NCI-H146 treated with DMSO at 0.1 percent for 48 hours (cell line): ENCODE measurements at regions not wholly inside any gene's neighbourhood (a gene's known extent, or its start where the extent isn't known, plus 50 kb on each side); places are given as distances from the start of the nearest gene placed in this dataset.
"Not testable (repeated sequence)": the region's sequence is repeated elsewhere in the genome, so short reads cannot be mapped to it uniquely, and the experiment has no call there.

Experiments
- DNase-seq: peaks from one replicate; lab custom pipeline; 2025; ENCODE audit not compliant: unreplicated experiment; lab: John Stamatoyannopoulos, UW

- no peak for DNase-seq
These were observed 1343.7 kb upstream of the GOT2 start for GRCh38 chr16:60077861-60078260.

DNA sequence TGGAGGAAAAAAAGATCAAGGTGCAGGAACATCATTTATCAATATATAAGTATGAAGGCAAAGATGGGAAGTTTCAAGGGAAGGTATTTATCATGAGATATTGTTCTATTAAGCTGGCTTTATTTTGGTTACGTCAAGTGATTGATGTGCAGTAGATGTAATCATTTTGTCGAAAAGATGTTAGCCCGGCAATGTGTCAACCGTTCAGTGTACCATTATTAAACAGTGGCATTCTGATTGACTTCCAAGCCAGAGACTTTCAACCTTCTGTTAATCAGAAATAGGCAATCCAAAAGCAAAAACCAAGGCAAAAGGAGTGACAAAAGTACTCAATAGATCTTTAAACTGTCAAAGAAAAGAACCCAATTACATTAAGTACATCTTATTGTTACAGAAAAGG lies 1340.3 kb upstream of the GOT2 start:
- no peak for DNase-seq

- no peak for DNase-seq
These were observed 1339.3 kb upstream of the GOT2 start for GRCh38 chr16:60073376-60073775.

- DNase-seq = no peak
These were observed 1329.9 kb upstream of the GOT2 start for GRCh38 chr16:60064026-60064425.

DNA sequence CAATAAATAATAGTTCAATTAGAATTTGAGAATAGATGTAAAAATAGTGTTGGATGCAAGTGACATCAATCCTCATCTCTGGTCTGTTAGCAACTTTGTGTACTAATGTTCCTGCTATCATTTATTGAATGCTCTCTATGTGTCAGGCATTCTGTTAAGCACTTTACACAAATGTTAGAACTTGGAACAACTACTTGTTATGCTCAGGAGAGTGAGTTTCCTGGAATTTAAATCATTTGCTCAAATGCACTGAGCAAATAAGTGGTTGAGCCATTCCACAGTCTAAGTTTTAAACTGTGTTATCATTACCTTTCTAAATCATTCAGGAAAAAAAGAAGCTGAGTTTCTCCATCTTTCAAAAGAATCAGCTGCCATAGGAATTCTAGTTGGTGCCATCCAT lies 1327.3 kb upstream of the GOT2 start:
- no peak for DNase-seq

DNA sequence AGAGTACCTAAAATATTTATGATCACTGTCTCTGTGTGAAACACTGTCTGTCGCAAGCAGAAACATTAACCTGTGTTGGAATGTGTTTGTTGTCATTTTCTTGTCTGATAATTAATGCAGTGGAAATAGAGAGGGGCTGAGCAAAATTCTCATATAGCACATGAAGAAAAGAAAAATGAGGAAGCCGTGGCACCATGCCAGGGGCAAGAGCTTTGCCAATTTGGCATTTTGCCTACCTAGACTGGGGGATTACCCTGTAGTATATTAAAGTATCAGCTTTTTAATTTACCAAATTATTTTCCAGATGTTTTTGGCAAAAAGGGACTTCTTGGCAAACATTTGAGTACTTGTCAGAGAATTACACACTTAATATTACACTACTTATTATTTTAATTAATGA lies 1326.6 kb upstream of the GOT2 start:
- no peak for DNase-seq

DNA sequence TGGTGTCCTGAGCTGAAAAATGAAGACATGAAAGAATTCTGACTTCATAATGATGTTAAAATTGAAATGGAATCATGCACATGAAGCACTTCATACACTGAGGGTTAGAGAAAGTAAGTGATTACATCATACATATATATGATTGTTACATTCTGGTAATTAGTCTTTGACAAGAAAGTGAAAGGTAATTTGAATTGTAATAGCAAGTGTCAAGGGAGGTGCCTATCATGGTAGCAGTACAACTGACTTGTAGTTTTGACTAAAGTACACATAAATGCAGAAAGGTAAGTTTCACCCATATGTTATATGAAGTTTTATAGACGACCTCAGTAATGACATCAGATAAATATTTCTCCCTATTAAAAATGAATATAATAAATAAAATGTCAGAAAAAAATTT lies 1325.0 kb upstream of the GOT2 start:
- DNase-seq = no peak

DNA sequence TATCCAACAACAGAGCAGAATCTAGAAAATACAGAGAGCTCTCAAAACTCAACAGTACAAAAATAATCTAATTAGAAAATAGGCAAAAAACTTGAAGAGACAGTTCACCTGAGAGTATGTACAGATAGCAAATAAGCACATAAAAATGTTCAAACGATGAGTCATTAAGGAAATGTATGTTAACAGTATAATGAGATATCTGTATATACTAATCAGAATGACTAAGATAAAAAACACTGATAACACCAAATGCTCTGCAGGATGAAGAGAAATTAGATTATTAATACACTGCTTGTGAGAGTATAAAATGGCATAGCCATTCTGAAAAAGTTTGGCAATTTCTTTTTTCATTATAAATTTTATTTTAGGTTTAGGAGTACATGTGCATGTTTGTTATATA lies 1307.6 kb upstream of the GOT2 start:
- DNase-seq = no peak

DNA sequence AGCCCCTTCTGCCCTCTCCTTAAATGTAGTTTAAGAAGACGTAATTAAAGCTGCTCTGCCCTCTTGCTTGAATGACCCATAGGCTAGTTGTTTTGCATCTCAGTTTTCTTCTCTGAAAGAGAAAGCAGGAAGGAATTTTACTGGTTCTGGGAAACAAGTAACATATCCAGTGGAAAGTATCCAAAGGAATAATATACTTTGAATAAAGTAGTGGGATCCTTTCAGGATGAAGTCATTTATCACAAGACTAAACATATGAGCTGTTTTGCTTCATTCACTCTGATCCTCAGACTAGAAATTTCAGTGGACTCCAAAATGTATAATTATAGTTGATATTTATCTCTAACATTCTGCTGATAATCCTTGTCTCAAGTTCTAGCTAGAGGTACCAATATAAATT lies 1297.6 kb upstream of the GOT2 start:
- no peak for DNase-seq

GRCh38 chr16:60027351-60027750 lies 1293.2 kb upstream of the GOT2 start:
- DNase-seq = no peak

- no peak for DNase-seq
These were observed 1279.0 kb upstream of the GOT2 start for GRCh38 chr16:60013076-60013475.

- no peak for DNase-seq
These were observed 1267.4 kb upstream of the GOT2 start for GRCh38 chr16:60001523-60001922.

DNA sequence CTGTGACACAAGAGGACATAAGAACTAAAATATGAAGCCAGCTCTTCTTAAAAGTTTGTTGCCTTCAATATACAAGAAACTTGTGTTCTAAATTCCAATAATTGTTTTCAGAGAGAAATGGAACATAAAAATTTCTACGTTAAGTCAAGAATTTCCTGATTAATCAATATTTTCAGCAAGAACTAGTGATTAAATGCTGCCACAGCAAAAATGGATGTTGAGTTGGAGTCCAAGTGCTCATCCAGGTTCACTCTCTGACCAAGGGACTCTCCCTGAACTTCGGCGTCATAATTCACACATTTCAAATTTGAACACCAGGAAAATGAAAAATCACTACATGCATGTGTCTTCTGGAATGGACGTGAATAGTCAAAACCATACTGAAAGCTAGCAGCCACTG lies 1263.6 kb upstream of the GOT2 start:
- DNase-seq = no peak

DNA sequence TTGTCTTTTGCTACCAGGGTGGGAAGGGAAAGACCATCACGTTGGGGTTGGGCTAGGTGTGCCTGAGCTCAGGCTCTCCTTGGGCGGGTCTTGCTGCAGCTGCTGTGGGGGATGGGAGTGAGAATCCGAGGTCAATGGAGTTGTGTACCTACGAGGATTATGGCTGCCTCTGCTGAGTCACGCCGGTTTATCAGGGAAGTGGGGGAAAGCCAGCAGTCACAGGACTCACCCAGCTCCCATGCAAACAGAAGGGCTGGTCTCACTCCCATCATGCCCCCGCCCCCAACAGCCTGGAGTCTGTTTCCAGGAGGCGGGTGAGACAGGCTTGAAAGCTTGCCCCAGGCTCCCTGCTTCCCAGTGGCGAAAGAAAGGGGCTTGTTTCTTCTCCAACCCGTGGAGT lies 1259.0 kb upstream of the GOT2 start:
- DNase-seq = no peak

DNA sequence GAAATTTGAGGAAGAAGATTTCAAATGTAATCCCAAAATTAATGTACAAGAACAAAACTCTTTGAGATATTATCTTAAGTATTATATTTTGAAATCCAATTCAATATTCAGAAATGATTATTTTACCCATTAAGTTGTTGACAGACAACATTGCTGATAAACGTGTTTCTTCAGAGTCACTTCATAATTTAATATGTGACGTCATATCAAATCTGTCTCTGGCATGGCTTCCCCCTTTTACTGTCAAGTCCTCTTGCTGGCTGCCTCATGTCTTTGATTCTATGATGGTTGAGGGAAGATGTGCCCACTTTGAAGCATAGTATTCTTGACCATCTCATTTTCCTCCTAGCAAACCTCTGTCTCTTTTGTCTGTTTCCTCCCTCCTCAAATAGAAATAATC lies 1257.1 kb upstream of the GOT2 start:
- no peak for DNase-seq

GRCh38 chr16:59988591-59988990 lies 1254.5 kb upstream of the GOT2 start:
- DNase-seq = no peak

- DNase-seq = no peak
These were observed 1241.8 kb upstream of the GOT2 start for GRCh38 chr16:59975953-59976352.

DNA sequence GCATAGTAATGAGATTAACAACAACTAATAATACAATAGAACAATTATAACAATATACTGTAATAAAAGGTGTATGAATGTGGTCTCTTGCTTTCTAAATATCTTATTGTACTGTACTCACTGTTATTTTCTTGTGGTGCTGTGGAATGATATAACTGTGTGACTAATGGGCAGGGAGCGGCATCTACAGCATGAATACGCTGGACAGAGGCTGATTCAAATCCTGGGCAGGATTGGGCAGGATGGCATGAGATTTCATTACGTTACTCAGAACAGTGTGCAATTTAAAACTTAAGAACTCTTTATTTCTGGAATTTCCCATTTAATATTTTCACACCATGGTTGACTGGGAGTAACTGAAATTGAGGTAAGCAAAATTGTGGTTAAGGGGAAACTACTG lies 1239.8 kb upstream of the GOT2 start:
- no peak for DNase-seq

GRCh38 chr16:59971264-59971663 lies 1237.1 kb upstream of the GOT2 start:
- DNase-seq = no peak

GRCh38 chr16:59964232-59964924 lies 1230.3 kb upstream of the GOT2 start:
- no peak for DNase-seq

DNA sequence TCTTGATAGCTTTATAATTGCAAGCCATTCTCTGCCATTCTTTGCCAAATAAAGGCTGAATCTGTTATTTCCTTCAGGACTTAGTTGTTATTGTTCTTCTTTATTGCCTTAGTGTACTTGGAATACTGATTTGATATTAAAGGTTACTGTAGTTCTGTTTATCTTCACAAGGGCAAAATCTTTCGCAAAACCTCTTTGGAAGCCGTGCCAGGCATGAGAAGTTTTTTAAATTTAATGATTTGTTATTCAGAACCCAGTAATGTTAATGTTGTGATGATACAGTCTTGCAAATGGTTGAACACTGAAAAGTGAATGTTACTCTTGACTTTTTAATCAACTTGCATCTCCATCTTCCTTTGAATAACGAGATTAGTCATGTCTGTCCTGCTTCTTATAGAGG lies 1225.2 kb upstream of the GOT2 start:
- DNase-seq = no peak

- DNase-seq = no peak
These were observed 1216.3 kb upstream of the GOT2 start for GRCh38 chr16:59950431-59950830.

GRCh38 chr16:59944041-59944440 lies 1209.9 kb upstream of the GOT2 start:
- DNase-seq = not testable (repeated sequence)

- no peak for DNase-seq
These were observed 1207.5 kb upstream of the GOT2 start for GRCh38 chr16:59941594-59941993.
